Trophoblast cell (in vitro differentiated cells and primary cell): ENCODE measurements at regions not wholly inside any gene's neighbourhood (a gene's known extent, or its start where the extent isn't known, plus 50 kb on each side); places are given as distances from the start of the nearest gene placed in this dataset.
"Not testable (repeated sequence)": the region's sequence is repeated elsewhere in the genome, so short reads cannot be mapped to it uniquely, and the experiment has no call there.

Source experiments
- DNase-seq, 2 donors: peaks; one replicate each; pipeline ENCODE4 v3.0.0-alpha.2; 2016
- H2AFZ ChIP-seq: 2 replicates; pipeline ENCODE4 v1.6.1; 2013; ENCODE audit warnings: low read length, moderate library complexity, mild to moderate bottlenecking; ENCODE audit not compliant: insufficient read depth, poor library complexity
- H2AK5ac ChIP-seq: 2 replicates; pipeline ENCODE4 v1.6.1; 2013; ENCODE audit warnings: mild to moderate bottlenecking, low read length
- H2BK120ac ChIP-seq: 2 replicates; pipeline ENCODE4 v1.6.1; 2013; ENCODE audit warnings: low read length, mild to moderate bottlenecking, moderate library complexity; ENCODE audit not compliant: insufficient read depth, poor library complexity
- H2BK12ac ChIP-seq: 2 replicates; pipeline ENCODE4 v1.6.1; 2013; ENCODE audit warnings: mild to moderate bottlenecking, low read length, moderate library complexity
- H2BK5ac ChIP-seq: 2 replicates; pipeline ENCODE4 v1.6.1; 2013; ENCODE audit warnings: low read length, low read depth, moderate library complexity, mild to moderate bottlenecking; ENCODE audit not compliant: poor library complexity
- H3K14ac ChIP-seq: 2 replicates; pipeline ENCODE4 v1.6.1; 2013; ENCODE audit warnings: mild to moderate bottlenecking, low read length
- H3K18ac ChIP-seq: 2 replicates; pipeline ENCODE4 v1.6.1; 2013; ENCODE audit warnings: mild to moderate bottlenecking, low read length
- H3K23ac ChIP-seq: 2 replicates; pipeline ENCODE4 v1.6.1; 2013; ENCODE audit warnings: low read length
- H3K27ac ChIP-seq: 2 replicates; pipeline ENCODE4 v1.5.1; 2013; ENCODE audit warnings: low read depth, mild to moderate bottlenecking, inconsistent platforms, low read length, moderate library complexity
- H3K27me3 ChIP-seq: 2 replicates; pipeline ENCODE4 v1.6.1; 2013; ENCODE audit warnings: inconsistent platforms, mild to moderate bottlenecking, low read length, moderate library complexity; ENCODE audit not compliant: insufficient read depth
- H3K36me3 ChIP-seq, 2 experiments: 1 replicate in 1 of 2; 2 replicates in 1 of 2; pipeline ENCODE4 v1.6.1; 2013; ENCODE audit warnings: low read length in 2 of 2, mild to moderate bottlenecking in 2 of 2, moderate library complexity in 1 of 2; ENCODE audit not compliant: insufficient read depth in 2 of 2, control insufficient read depth in 1 of 2
- H3K4ac ChIP-seq: 2 replicates; pipeline ENCODE4 v1.6.1; 2013; ENCODE audit warnings: low read depth, mild to moderate bottlenecking, low read length, moderate library complexity
- H3K4me1 ChIP-seq, 2 experiments: 1 replicate in 1 of 2; 2 replicates in 1 of 2; pipeline ENCODE4 v1.6.1; 2013; ENCODE audit warnings: low read length in 2 of 2, mild to moderate bottlenecking in 2 of 2, moderate library complexity in 1 of 2; ENCODE audit not compliant: insufficient read depth in 2 of 2, control insufficient read depth in 1 of 2
- H3K4me2 ChIP-seq: 2 replicates; pipeline ENCODE4 v1.6.1; 2013; ENCODE audit warnings: inconsistent platforms, mild to moderate bottlenecking, low read length, moderate library complexity
- H3K4me3 ChIP-seq: 2 replicates; pipeline ENCODE4 v1.5.1; 2013; ENCODE audit warnings: mild to moderate bottlenecking, low read depth, low read length, inconsistent platforms
- H3K79me1 ChIP-seq: one replicate; pipeline ENCODE4 v1.6.1; 2013; ENCODE audit warnings: low read length
- H3K79me2 ChIP-seq: 2 replicates; pipeline ENCODE4 v1.6.1; 2013; ENCODE audit warnings: low read length, mild to moderate bottlenecking; ENCODE audit not compliant: control insufficient read depth, insufficient read depth, poor library complexity
- H3K9ac ChIP-seq: 2 replicates; pipeline ENCODE4 v1.6.1; 2013; ENCODE audit warnings: mild to moderate bottlenecking, low read length
- H3K9me3 ChIP-seq: 2 replicates; pipeline ENCODE4 v1.6.1; 2013; ENCODE audit warnings: low read depth, mild to moderate bottlenecking, control low read depth, inconsistent platforms, low read length; ENCODE audit not compliant: insufficient read depth
- H4K12ac ChIP-seq: 2 replicates; pipeline ENCODE4 v1.6.1; 2013; ENCODE audit warnings: low read depth, mild to moderate bottlenecking, low read length, moderate library complexity
- H4K8ac ChIP-seq: 2 replicates; pipeline ENCODE4 v1.6.1; 2013; ENCODE audit warnings: low read depth, mild to moderate bottlenecking, low read length, moderate library complexity
- H4K91ac ChIP-seq: one replicate; pipeline ENCODE4 v1.6.1; 2013; ENCODE audit warnings: low read depth, mild to moderate bottlenecking, low read length, moderate library complexity
- WGBS: extraction: QIAGEN DNeasy Blood & Tissue Kit; methylation state at CpG from one replicate; pipeline ENCODE4 v1.1.7; 2013; ENCODE audit warnings: missing lambda C conversion rate; ENCODE audit not compliant: insufficient read length, insufficient coverage; ENCODE audit errors: extremely low coverage; 5-methylcytosine and 5-hydroxymethylcytosine counted together

GRCh38 chr4:77452117-77452516, 153.5 kb upstream of the CXCL13 start:
- not testable (repeated sequence) for H3K4me2 ChIP-seq, H3K4ac ChIP-seq, H4K91ac ChIP-seq, H3K27me3 ChIP-seq, H4K8ac ChIP-seq, H3K18ac ChIP-seq, DNase-seq, H2BK120ac ChIP-seq, H3K79me1 ChIP-seq, H3K23ac ChIP-seq, H2AK5ac ChIP-seq, H3K14ac ChIP-seq, H4K12ac ChIP-seq, H3K36me3 ChIP-seq, H3K79me2 ChIP-seq, H2AFZ ChIP-seq, H3K9me3 ChIP-seq, H3K4me1 ChIP-seq, H2BK5ac ChIP-seq, H3K27ac ChIP-seq, H3K9ac ChIP-seq, H3K4me3 ChIP-seq, H2BK12ac ChIP-seq
- no CpG with 5 or more reads among the region's 5 CpGs for WGBS

GRCh38 chr4:77453911-77454310, 151.7 kb upstream of the CXCL13 start:
- no peak overlapping the region for H3K27ac ChIP-seq
- no peak overlapping the region for H3K9ac ChIP-seq
- DNase-seq: no peak
- no peaks in the 10 kb centered on the region for H3K79me2 ChIP-seq
- H2AK5ac ChIP-seq: no peak overlapping the region
- H4K12ac ChIP-seq: no peak overlapping the region
- H3K18ac ChIP-seq: no peak overlapping the region
- H3K4me1 ChIP-seq: no peaks in the 10 kb centered on the region
- H3K9me3 ChIP-seq: no peaks in the 10 kb centered on the region
- H3K4me3 ChIP-seq: no peak overlapping the region
- no peak overlapping the region for H3K14ac ChIP-seq
- no peaks in the 10 kb centered on the region for H3K79me1 ChIP-seq
- no peak overlapping the region for H2BK120ac ChIP-seq
- H2BK5ac ChIP-seq: no peak overlapping the region
- H3K4me2 ChIP-seq: no peak overlapping the region
- H2BK12ac ChIP-seq: no peak overlapping the region
- H3K23ac ChIP-seq: no peak overlapping the region
- no peak overlapping the region for H3K4ac ChIP-seq
- H4K8ac ChIP-seq: no peak overlapping the region
- H3K36me3 ChIP-seq: no peaks in the 10 kb centered on the region
- no peak overlapping the region for H2AFZ ChIP-seq
- no peak overlapping the region for H4K91ac ChIP-seq
- WGBS: no CpG with 5 or more reads among the region's 1 CpG
- no peaks in the 10 kb centered on the region for H3K27me3 ChIP-seq

GRCh38 chr4:77454858-77455257, 150.8 kb upstream of the CXCL13 start:
- Histone ChIP-seq H3K4me2 (no peak overlapping the region), H3K23ac (no peak overlapping the region), H2AK5ac (no peak overlapping the region), H3K27ac (no peak overlapping the region), H3K79me2 (no peaks in the 10 kb centered on the region), H3K4ac (no peak overlapping the region), H4K8ac (no peak overlapping the region), H3K79me1 (no peaks in the 10 kb centered on the region), H3K27me3 (no peaks in the 10 kb centered on the region), H3K14ac (no peak overlapping the region), H3K4me3 (no peak overlapping the region), H3K4me1 (no peaks in the 10 kb centered on the region), H4K12ac (no peak overlapping the region), H2BK12ac (no peak overlapping the region), H3K9ac (no peak overlapping the region), H3K9me3 (no peaks in the 10 kb centered on the region), H2BK120ac (no peak overlapping the region), H2BK5ac (no peak overlapping the region), H2AFZ (no peak overlapping the region), H3K36me3 (no peaks in the 10 kb centered on the region), H4K91ac (no peak overlapping the region), H3K18ac (no peak overlapping the region)
- WGBS: no CpG with 5 or more reads among the region's 1 CpG
- DNase-seq: no peak

- not testable (repeated sequence) for H3K27ac ChIP-seq, H2AFZ ChIP-seq, H3K79me1 ChIP-seq, H3K14ac ChIP-seq, H3K18ac ChIP-seq, DNase-seq, H3K9me3 ChIP-seq, H3K27me3 ChIP-seq, H2BK120ac ChIP-seq, H3K4me1 ChIP-seq, H2AK5ac ChIP-seq, H3K4ac ChIP-seq, H3K9ac ChIP-seq, H3K23ac ChIP-seq, H4K12ac ChIP-seq, H3K36me3 ChIP-seq, H3K4me3 ChIP-seq, H2BK12ac ChIP-seq, H4K91ac ChIP-seq, H3K4me2 ChIP-seq, H2BK5ac ChIP-seq, H4K8ac ChIP-seq, H3K79me2 ChIP-seq
- no CpG with 5 or more reads among the region's 2 CpGs for WGBS
Observed at GRCh38 chr4:77464100-77464499, 141.5 kb upstream of the CXCL13 start.
